Neutrophil (primary cell): ENCODE measurements at regions not wholly inside any gene's neighbourhood (a gene's known extent, or its start where the extent isn't known, plus 50 kb on each side); places are given as distances from the start of the nearest gene placed in this dataset.

Experiments used
- H3K27ac ChIP-seq: fragments of 200-600 bp; sonication (generic); 2 replicates; pipeline ENCODE4 v1.5.1; 2016; ENCODE audit warnings: mild to moderate bottlenecking, moderate library complexity
- H3K27me3 ChIP-seq: fragments of 200-600 bp; sonication (generic); 2 replicates; pipeline ENCODE4 v1.6.0; 2016; ENCODE audit warnings: mild to moderate bottlenecking
- H3K36me3 ChIP-seq: fragments of 200-600 bp; sonication (generic); 2 replicates; pipeline ENCODE4 v1.5.1; 2017
- H3K4me1 ChIP-seq, 2 experiments: fragments of 200-600 bp in 1 of 2; sonication (generic) in 1 of 2; 1 replicate in 1 of 2; 2 replicates in 1 of 2; pipeline versions ENCODE4 v1.5.1 to v1.6.1; 2013 to 2016; ENCODE audit warnings: low read depth in 1 of 2, low read length in 1 of 2, mild to moderate bottlenecking in 1 of 2, moderate library complexity in 1 of 2; ENCODE audit not compliant: control insufficient read depth in 1 of 2, insufficient read depth in 1 of 2
- H3K4me3 ChIP-seq, 2 experiments: fragments of 200-600 bp in 1 of 2; sonication (generic) in 1 of 2; 1 replicate in 1 of 2; 2 replicates in 1 of 2; pipeline ENCODE4 v1.5.1; 2013 to 2016; ENCODE audit warnings: low read depth in 1 of 2, low read length in 1 of 2, mild to moderate bottlenecking in 1 of 2, moderate library complexity in 1 of 2
- H3K9me3 ChIP-seq: fragments of 200-600 bp; sonication (generic); 2 replicates; pipeline ENCODE4 v1.5.1; 2016
- TF ChIP-seq, protein P1 (sequence below): fragments of 200-600 bp; sonication (generic); IDR thresholded peaks from 2 replicates; pipeline ENCODE4 v1.5.1; 2016; ENCODE audit warnings: antibody characterized with exemption

GRCh38 chr4:26220696-26221095 lies 100.1 kb upstream of the RBPJ start:
- Histone ChIP-seq H3K27ac (no peak overlapping the region), H3K4me3 (no peak overlapping the region), H3K27me3 (no peaks in the 10 kb centered on the region), H3K36me3 (no peaks in the 10 kb centered on the region), H3K4me1 (peaks cover 20 to 22% of the 10 kb centered on the region in 2 experiments), H3K9me3 (no peaks in the 10 kb centered on the region)
- TF ChIP-seq, protein P1, sequence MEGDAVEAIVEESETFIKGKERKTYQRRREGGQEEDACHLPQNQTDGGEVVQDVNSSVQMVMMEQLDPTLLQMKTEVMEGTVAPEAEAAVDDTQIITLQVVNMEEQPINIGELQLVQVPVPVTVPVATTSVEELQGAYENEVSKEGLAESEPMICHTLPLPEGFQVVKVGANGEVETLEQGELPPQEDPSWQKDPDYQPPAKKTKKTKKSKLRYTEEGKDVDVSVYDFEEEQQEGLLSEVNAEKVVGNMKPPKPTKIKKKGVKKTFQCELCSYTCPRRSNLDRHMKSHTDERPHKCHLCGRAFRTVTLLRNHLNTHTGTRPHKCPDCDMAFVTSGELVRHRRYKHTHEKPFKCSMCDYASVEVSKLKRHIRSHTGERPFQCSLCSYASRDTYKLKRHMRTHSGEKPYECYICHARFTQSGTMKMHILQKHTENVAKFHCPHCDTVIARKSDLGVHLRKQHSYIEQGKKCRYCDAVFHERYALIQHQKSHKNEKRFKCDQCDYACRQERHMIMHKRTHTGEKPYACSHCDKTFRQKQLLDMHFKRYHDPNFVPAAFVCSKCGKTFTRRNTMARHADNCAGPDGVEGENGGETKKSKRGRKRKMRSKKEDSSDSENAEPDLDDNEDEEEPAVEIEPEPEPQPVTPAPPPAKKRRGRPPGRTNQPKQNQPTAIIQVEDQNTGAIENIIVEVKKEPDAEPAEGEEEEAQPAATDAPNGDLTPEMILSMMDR = no peak

- Histone ChIP-seq H3K4me3 (no peak overlapping the region), H3K27ac (no peak overlapping the region), H3K27me3 (no peaks in the 10 kb centered on the region), H3K4me1 (peaks cover 13 to 14% of the 10 kb centered on the region in 2 experiments), H3K9me3 (no peaks in the 10 kb centered on the region), H3K36me3 (no peaks in the 10 kb centered on the region)
- TF ChIP-seq, protein P1 = no peak
Measured at GRCh38 chr4:26223155-26223554, 97.7 kb upstream of the RBPJ start.

- Histone ChIP-seq H3K36me3 (no peaks in the 10 kb centered on the region), H3K9me3 (no peaks in the 10 kb centered on the region), H3K27me3 (no peaks in the 10 kb centered on the region), H3K4me3 (no peak overlapping the region), H3K4me1 (no peaks in the 10 kb centered on the region), H3K27ac (no peak overlapping the region)
- TF ChIP-seq, protein P1 = no peak
Measured at GRCh38 chr4:26226629-26227376, 94.0 kb upstream of the RBPJ start.

DNA sequence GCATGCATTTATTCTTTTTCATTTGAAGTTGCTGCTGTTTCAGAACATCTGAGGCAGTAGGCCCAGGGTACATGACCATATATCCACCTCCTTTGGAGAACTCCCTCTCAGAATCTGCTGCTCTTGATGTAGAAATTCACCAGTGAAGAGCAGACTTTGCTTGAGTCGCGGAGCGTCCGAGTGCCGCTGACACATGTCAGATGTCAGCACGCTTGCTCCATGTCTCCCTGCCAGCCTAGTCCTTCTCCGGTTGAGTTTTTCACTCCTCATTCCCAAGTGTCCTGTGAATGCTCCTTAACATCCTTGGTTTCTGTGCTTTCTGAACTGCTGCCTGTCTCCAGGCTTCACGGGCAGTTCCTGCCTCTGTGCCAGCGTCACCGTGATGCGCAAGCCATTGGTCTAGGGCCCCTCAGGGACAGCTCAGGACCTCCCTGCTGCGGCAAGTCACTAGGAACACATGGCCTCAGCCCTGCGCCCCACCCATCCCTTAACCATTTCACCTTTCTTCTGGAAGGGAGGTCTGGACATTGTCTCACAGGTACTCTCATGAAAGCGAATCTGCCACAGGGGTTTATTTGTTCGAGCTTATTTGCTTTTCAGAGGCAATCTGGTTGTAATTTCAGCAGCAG lies 93.1 kb upstream of the RBPJ start:
- TF ChIP-seq, protein P1 = no peak
- H3K4me3 ChIP-seq = no peak overlapping the region
- H3K36me3 ChIP-seq = no peaks in the 10 kb centered on the region
- H3K4me1 ChIP-seq = no peaks in the 10 kb centered on the region
- H3K9me3 ChIP-seq = no peaks in the 10 kb centered on the region
- no peak overlapping the region for H3K27ac ChIP-seq
- H3K27me3 ChIP-seq = no peaks in the 10 kb centered on the region

DNA sequence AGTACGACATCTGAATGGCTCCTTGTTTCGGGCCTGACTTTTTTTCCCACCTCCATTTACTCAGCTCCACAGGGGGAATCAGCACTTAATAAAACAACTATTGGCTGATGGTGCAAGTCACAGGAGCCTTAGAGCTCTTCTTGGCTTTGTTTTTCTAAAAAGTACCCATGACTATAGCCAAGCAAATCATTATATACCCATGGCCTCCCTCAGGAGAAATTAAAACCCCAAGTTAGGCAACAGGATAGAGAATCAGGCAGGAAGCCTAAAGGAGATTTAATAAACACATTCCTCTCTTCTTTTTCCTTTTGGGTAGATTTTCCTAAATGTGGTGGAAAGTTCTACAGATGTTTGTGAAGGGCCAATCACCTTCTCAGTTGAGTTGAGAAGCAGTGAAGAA lies 91.9 kb upstream of the RBPJ start:
- H3K27me3 ChIP-seq = no peaks in the 10 kb centered on the region
- H3K4me3 ChIP-seq = no peak overlapping the region
- TF ChIP-seq, protein P1 = no peak

More for the DNA sequence above, 91.9 kb upstream of the RBPJ start:
- Histone ChIP-seq H3K27ac (no peak overlapping the region), H3K9me3 (no peaks in the 10 kb centered on the region), H3K4me1 (no peaks in the 10 kb centered on the region), H3K36me3 (no peaks in the 10 kb centered on the region)
